Fibroblast of lung (primary cell): ENCODE measurements at regions not wholly inside any gene's neighbourhood (a gene's known extent, or its start where the extent isn't known, plus 50 kb on each side); places are given as distances from the start of the nearest gene placed in this dataset.

Experiments
- EZH2 ChIP-seq: IDR thresholded peaks from 2 replicates; pipeline ENCODE4 v1.5.1; 2012; ENCODE audit warnings: low read length, control low read depth, mild to moderate bottlenecking; ENCODE audit errors: missing control alignments
- TF ChIP-seq, protein P1 (sequence below), 2 donors: IDR thresholded peaks in 1 of 2; conservative IDR thresholded peaks in 1 of 2; 1 replicate in 1 of 2; 2 replicates in 1 of 2; pipeline ENCODE4 v1.5.1; 2011 to 2012; ENCODE audit warnings: low read length in 2 of 2, control low read depth in 1 of 2, inconsistent platforms in 1 of 2, low read depth in 1 of 2, mild to moderate bottlenecking in 1 of 2

DNA sequence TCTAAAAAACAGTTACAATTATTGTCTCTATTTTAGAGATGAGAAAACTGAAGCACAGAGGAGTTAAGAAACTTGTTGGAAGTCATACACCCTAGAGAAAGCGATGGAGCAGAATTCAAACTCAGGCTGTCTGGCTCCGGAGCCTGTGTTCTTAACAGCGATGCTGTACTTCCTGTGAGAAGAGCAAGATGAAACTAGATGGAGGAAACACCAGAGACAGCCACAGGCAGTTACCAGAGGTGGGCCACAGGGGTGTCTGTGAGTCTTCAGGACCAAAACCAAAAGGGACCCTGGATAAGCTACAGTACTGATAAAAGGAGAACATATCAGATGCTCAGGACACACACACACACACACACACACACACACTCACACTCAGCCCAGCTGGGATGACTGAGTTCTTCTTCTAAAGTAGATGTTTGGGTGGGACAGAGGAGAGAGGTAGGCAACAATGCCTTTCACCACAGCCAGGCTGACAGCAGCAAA is 289.2 kb downstream of the FZD1 start:
- TF ChIP-seq, protein P1, sequence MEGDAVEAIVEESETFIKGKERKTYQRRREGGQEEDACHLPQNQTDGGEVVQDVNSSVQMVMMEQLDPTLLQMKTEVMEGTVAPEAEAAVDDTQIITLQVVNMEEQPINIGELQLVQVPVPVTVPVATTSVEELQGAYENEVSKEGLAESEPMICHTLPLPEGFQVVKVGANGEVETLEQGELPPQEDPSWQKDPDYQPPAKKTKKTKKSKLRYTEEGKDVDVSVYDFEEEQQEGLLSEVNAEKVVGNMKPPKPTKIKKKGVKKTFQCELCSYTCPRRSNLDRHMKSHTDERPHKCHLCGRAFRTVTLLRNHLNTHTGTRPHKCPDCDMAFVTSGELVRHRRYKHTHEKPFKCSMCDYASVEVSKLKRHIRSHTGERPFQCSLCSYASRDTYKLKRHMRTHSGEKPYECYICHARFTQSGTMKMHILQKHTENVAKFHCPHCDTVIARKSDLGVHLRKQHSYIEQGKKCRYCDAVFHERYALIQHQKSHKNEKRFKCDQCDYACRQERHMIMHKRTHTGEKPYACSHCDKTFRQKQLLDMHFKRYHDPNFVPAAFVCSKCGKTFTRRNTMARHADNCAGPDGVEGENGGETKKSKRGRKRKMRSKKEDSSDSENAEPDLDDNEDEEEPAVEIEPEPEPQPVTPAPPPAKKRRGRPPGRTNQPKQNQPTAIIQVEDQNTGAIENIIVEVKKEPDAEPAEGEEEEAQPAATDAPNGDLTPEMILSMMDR (conservative IDR thresholded peaks at IDR 0.05 in 1 of 2, IDR thresholded peaks at IDR 0.05 in 1 of 2; ENCODE audit: low read depth in 1 of 2, low read length in 2 of 2) = no peak
- no peak for TF ChIP-seq EZH2
